SU-DHL-6 (cell line): ENCODE measurements at regions not wholly inside any gene's neighbourhood (a gene's known extent, or its start where the extent isn't known, plus 50 kb on each side); places are given as distances from the start of the nearest gene placed in this dataset.

Source experiments
- EZH2phosphoT487 ChIP-seq: fragments of 200-600 bp; sonication (generic), shearing (Covaris generic); conservative IDR thresholded peaks from 2 replicates; pipeline ENCODE4 v1.6.1; 2018; ENCODE audit warnings: mild to moderate bottlenecking, antibody characterized with exemption, low read length, moderate library complexity, mixed read lengths
- TF ChIP-seq, protein P1 (sequence below): fragments of 200-600 bp; sonication (generic); IDR thresholded peaks from one replicate; pipeline ENCODE4 v1.5.1; 2017; ENCODE audit warnings: antibody characterized with exemption, mild to moderate bottlenecking, low read length, moderate library complexity; ENCODE audit not compliant: insufficient read depth, poor library complexity, severe bottlenecking

DNA sequence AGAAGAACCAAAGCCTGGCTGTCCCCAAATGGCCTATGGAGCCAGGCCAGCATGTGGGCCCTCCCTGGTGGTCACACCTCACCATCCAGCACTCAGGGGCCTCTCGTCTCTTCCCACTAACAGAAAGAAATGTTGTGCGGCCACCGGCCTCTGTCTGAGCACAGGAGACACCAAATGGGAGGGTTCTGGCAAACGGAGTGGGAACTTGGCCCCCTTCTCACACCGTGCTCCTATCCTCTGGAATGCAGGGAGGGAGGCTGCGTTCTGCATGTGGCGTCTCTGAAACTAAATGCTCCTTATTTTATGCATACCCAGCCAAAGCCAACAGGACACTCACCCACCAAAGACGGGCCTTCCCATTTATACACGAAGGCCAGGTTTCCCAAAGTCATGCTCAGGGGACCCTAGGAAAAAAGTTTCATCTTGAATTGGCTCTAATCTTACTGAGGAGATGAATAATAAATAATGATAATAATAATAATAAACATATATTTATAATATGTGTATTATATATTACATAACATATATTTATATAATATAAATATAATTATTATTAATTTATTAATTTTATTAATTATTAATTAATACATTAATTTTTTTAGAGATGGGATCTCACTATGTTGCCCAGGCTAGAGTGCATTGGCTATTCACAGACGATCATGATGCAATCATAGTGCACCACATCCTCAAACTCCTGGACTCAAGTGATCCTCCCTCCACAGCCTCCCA lies 102.4 kb downstream of the FOXF2 start:
- no peak for TF ChIP-seq EZH2phosphoT487
- TF ChIP-seq, protein P1, sequence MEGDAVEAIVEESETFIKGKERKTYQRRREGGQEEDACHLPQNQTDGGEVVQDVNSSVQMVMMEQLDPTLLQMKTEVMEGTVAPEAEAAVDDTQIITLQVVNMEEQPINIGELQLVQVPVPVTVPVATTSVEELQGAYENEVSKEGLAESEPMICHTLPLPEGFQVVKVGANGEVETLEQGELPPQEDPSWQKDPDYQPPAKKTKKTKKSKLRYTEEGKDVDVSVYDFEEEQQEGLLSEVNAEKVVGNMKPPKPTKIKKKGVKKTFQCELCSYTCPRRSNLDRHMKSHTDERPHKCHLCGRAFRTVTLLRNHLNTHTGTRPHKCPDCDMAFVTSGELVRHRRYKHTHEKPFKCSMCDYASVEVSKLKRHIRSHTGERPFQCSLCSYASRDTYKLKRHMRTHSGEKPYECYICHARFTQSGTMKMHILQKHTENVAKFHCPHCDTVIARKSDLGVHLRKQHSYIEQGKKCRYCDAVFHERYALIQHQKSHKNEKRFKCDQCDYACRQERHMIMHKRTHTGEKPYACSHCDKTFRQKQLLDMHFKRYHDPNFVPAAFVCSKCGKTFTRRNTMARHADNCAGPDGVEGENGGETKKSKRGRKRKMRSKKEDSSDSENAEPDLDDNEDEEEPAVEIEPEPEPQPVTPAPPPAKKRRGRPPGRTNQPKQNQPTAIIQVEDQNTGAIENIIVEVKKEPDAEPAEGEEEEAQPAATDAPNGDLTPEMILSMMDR: no peak
